NOMO-1 (cell line): ENCODE measurements at regions not wholly inside any gene's neighbourhood (a gene's known extent, or its start where the extent isn't known, plus 50 kb on each side); places are given as distances from the start of the nearest gene placed in this dataset.
"Not testable (repeated sequence)": the region's sequence is repeated elsewhere in the genome, so short reads cannot be mapped to it uniquely, and the experiment has no call there.

Experiments used
- DNase-seq, 2 experiments: peaks; one replicate each; lab custom pipeline; 2025; ENCODE audit not compliant: unreplicated experiment in 2 of 2; lab: John Stamatoyannopoulos, UW

- DNase-seq = no peak
These were observed 104.1 kb upstream of the TMEM132E start for GRCh38 chr17:34475296-34475695.

- DNase-seq = no peak
These were observed 104.7 kb upstream of the TMEM132E start for GRCh38 chr17:34474706-34475105.

- no peak for DNase-seq
These were observed 107.0 kb upstream of the TMEM132E start for GRCh38 chr17:34472363-34472762.

- not testable (repeated sequence) for DNase-seq
These were observed 108.1 kb upstream of the TMEM132E start for GRCh38 chr17:34471278-34471677.

GRCh38 chr17:34465789-34466188 is 102.8 kb upstream of the CCL1 start:
- DNase-seq = no peak

- no peak for DNase-seq
These were observed 101.8 kb upstream of the CCL1 start for GRCh38 chr17:34464812-34465211.

- DNase-seq = no peak
These were observed 95.2 kb upstream of the CCL1 start for GRCh38 chr17:34458266-34458665.

- no peak for DNase-seq
These were observed 93.1 kb upstream of the CCL1 start for GRCh38 chr17:34456121-34456520.

- DNase-seq = no peak
These were observed 89.7 kb upstream of the CCL1 start for GRCh38 chr17:34452769-34453168.

GRCh38 chr17:34451313-34451712 is 88.3 kb upstream of the CCL1 start:
- peak in 1 of 2 experiments; percentile 1 for DNase-seq

GRCh38 chr17:34447406-34447805 is 84.4 kb upstream of the CCL1 start:
- DNase-seq = no peak

GRCh38 chr17:34445101-34445500 is 82.1 kb upstream of the CCL1 start:
- DNase-seq = no peak

GRCh38 chr17:34443619-34444469 is 80.8 kb upstream of the CCL1 start:
- peak; percentile 6 to 22 for DNase-seq

GRCh38 chr17:34442387-34443111 is 79.5 kb upstream of the CCL1 start:
- DNase-seq = no peak

GRCh38 chr17:34437188-34437587 is 74.2 kb upstream of the CCL1 start:
- no peak for DNase-seq

- DNase-seq = no peak
These were observed 73.6 kb upstream of the CCL1 start for GRCh38 chr17:34436607-34437006.

- peak in 1 of 2 experiments; percentile 10 for DNase-seq
These were observed 72.3 kb upstream of the CCL1 start for GRCh38 chr17:34435182-34435928.

- DNase-seq = peak; percentile 79 to 93
These were observed 71.0 kb upstream of the CCL1 start for GRCh38 chr17:34434052-34434451.

GRCh38 chr17:34424814-34425491 is 61.9 kb upstream of the CCL1 start:
- no peak for DNase-seq

GRCh38 chr17:34423978-34424813 is 61.2 kb upstream of the CCL1 start:
- DNase-seq = no peak
